IMR-90 (cell line): ENCODE measurements at regions not wholly inside any gene's neighbourhood (a gene's known extent, or its start where the extent isn't known, plus 50 kb on each side); places are given as distances from the start of the nearest gene placed in this dataset.

Experiments
- ATAC-seq: fragments of 200-7000 bp; cut with Tn5 transposase; 2 replicates; pipeline ENCODE4 v1.9.1; 2020; ENCODE audit warnings: low read depth, mild to moderate bottlenecking, moderate library complexity
- BruUV-seq: library from RNA; stranded (reverse); fragments of 400-500 nt; replicated peaks from 2 replicates; lab custom pipeline; 2021; lab: Mats Ljungman, UMichigan
- CTCF ChIA-PET: fragments of 300-600 bp; formaldehyde crosslinking; extraction: SDS; loops from one replicate; lab custom pipeline; 2021; ENCODE audit warnings: antibody characterized with exemption; lab: Yijun Ruan, JAX
- POLR2A ChIA-PET: fragments of 300-600 bp; sonication (Branson Sonifier 250); formaldehyde crosslinking; loops from one replicate; lab custom pipeline; 2022; ENCODE audit warnings: antibody characterized with exemption; ENCODE audit not compliant: unreplicated experiment; lab: Charles Lee
- DNase-seq: peaks from one replicate; pipeline ENCODE4 v3.0.0; 2013
- H2AFZ ChIP-seq: replicated peaks from 2 replicates; pipeline ENCODE3; 2013; ENCODE audit warnings: low read length, mild to moderate bottlenecking; ENCODE audit not compliant: poor library complexity
- H2AK5ac ChIP-seq: 2 replicates; pipeline ENCODE4 v1.6.1; 2013; ENCODE audit warnings: low read depth, low read length, inconsistent platforms
- H2AK9ac ChIP-seq: replicated peaks from 2 replicates; pipeline ENCODE3; 2013; ENCODE audit warnings: mild to moderate bottlenecking, low read depth, low read length, moderate library complexity; ENCODE audit not compliant: poor library complexity
- H2BK120ac ChIP-seq: 2 replicates; pipeline ENCODE4 v1.6.1; 2013; ENCODE audit warnings: low read depth, low read length, inconsistent platforms
- H2BK15ac ChIP-seq: 3 replicates; pipeline ENCODE4 v1.6.1; 2013; ENCODE audit warnings: low read depth, low read length, inconsistent platforms
- H2BK20ac ChIP-seq: 2 replicates; pipeline ENCODE4 v1.6.1; 2013; ENCODE audit warnings: low read depth, mild to moderate bottlenecking, inconsistent platforms, low read length, moderate library complexity
- H2BK5ac ChIP-seq: 2 replicates; pipeline ENCODE4 v1.6.1; 2013; ENCODE audit warnings: mild to moderate bottlenecking, low read depth, low read length, inconsistent platforms; ENCODE audit not compliant: poor library complexity, severe bottlenecking
- H3K14ac ChIP-seq: replicated peaks from 2 replicates; pipeline ENCODE4 v1.6.1; 2013; ENCODE audit warnings: low read depth, low read length, inconsistent platforms
- H3K18ac ChIP-seq: 2 replicates; pipeline ENCODE4 v1.6.1; 2013; ENCODE audit warnings: low read depth, low read length, control low read depth
- H3K23ac ChIP-seq: 2 replicates; pipeline ENCODE4 v1.6.1; 2013; ENCODE audit warnings: low read depth, low read length, inconsistent platforms
- H3K27ac ChIP-seq: 2 replicates; pipeline ENCODE4 v1.5.1; 2013; ENCODE audit warnings: mild to moderate bottlenecking, control low read depth, low read length; ENCODE audit not compliant: insufficient read depth
- H3K27me3 ChIP-seq: 2 replicates; pipeline ENCODE4 v1.6.1; 2013; ENCODE audit warnings: low read length; ENCODE audit not compliant: control insufficient read depth, insufficient read depth
- H3K36me3 ChIP-seq: 2 replicates; pipeline ENCODE4 v1.6.1; 2013; ENCODE audit warnings: low read length, mixed read lengths; ENCODE audit not compliant: control insufficient read depth, insufficient read depth
- H3K4ac ChIP-seq: 2 replicates; pipeline ENCODE4 v1.6.1; 2013; ENCODE audit warnings: low read depth, low read length, inconsistent platforms
- H3K4me1 ChIP-seq: 2 replicates; pipeline ENCODE4 v1.6.1; 2013; ENCODE audit warnings: low read length, mixed read lengths; ENCODE audit not compliant: control insufficient read depth, insufficient read depth
- H3K4me2 ChIP-seq: 2 replicates; pipeline ENCODE4 v1.6.1; 2013; ENCODE audit warnings: low read depth, mild to moderate bottlenecking, control low read depth, low read length, moderate library complexity
- H3K4me3 ChIP-seq: 2 replicates; pipeline ENCODE4 v1.5.1; 2013; ENCODE audit warnings: low read depth, mild to moderate bottlenecking, control low read depth, low read length, moderate library complexity; ENCODE audit not compliant: insufficient read depth
- H3K56ac ChIP-seq: 2 replicates; pipeline ENCODE4 v1.6.1; 2013; ENCODE audit warnings: low read length, inconsistent platforms; ENCODE audit not compliant: insufficient read depth; ENCODE audit errors: extremely low read depth
- H3K79me1 ChIP-seq, 2 experiments: 2 replicates each; pipeline ENCODE4 v1.6.1; 2013; ENCODE audit warnings: low read length in 2 of 2, inconsistent platforms in 1 of 2, low read depth in 1 of 2
- H3K9ac ChIP-seq: 2 replicates; pipeline ENCODE4 v1.6.1; 2013; ENCODE audit warnings: low read depth, low read length, control low read depth
- H3K9me1 ChIP-seq: 2 replicates; pipeline ENCODE4 v1.6.1; 2013; ENCODE audit warnings: low read length, inconsistent platforms; ENCODE audit not compliant: insufficient read depth
- H3K9me3 ChIP-seq: 2 replicates; pipeline ENCODE4 v1.6.1; 2013; ENCODE audit warnings: low read length; ENCODE audit not compliant: control insufficient read depth, insufficient read depth
- H4K20me1 ChIP-seq: 2 replicates; pipeline ENCODE4 v1.6.1; 2013; ENCODE audit warnings: low read length, inconsistent platforms; ENCODE audit not compliant: insufficient read depth
- H4K5ac ChIP-seq: 2 replicates; pipeline ENCODE4 v1.6.1; 2013; ENCODE audit warnings: mild to moderate bottlenecking, low read depth, low read length, control low read depth
- H4K8ac ChIP-seq, 2 experiments: 2 replicates each; pipeline ENCODE4 v1.6.1; 2013; ENCODE audit warnings: low read depth in 2 of 2, low read length in 2 of 2, control low read depth in 1 of 2, inconsistent platforms in 1 of 2
- H4K91ac ChIP-seq: 2 replicates; pipeline ENCODE4 v1.6.1; 2013; ENCODE audit warnings: low read depth, low read length, inconsistent platforms; ENCODE audit not compliant: insufficient read depth
- BHLHE40 ChIP-seq: fragments of 150-350 bp; IDR thresholded peaks from 2 replicates; pipeline ENCODE4 v1.6.1; 2016; ENCODE audit warnings: mild to moderate bottlenecking, low read depth, low read length
- CEBPB ChIP-seq: IDR thresholded peaks from 2 replicates; pipeline ENCODE4 v1.6.1; 2012; ENCODE audit warnings: low read depth, low read length, improper control_type of control experiment
- CHD1 ChIP-seq: IDR thresholded peaks from 2 replicates; pipeline ENCODE4 v1.6.1; 2012; ENCODE audit warnings: low read depth, low read length, improper control_type of control experiment
- ELK1 ChIP-seq: fragments of 150-350 bp; IDR thresholded peaks from 2 replicates; pipeline ENCODE4 v1.6.1; 2016; ENCODE audit warnings: low read depth, mild to moderate bottlenecking, low read length, moderate library complexity, borderline replicate concordance
- FOS ChIP-seq: fragments of 150-350 bp; IDR thresholded peaks from 2 replicates; pipeline ENCODE4 v1.6.1; 2016; ENCODE audit warnings: low read depth, low read length
- MAFK ChIP-seq: IDR thresholded peaks from 2 replicates; pipeline ENCODE4 v1.6.1; 2012; ENCODE audit warnings: low read depth, low read length, improper control_type of control experiment
- MAZ ChIP-seq: IDR thresholded peaks from 2 replicates; pipeline ENCODE4 v1.6.1; 2012; ENCODE audit warnings: low read depth, mild to moderate bottlenecking, low read length, improper control_type of control experiment, moderate library complexity, borderline replicate concordance
- MXI1 ChIP-seq: IDR thresholded peaks from 2 replicates; pipeline ENCODE4 v1.6.1; 2012; ENCODE audit warnings: low read depth, mild to moderate bottlenecking, low read length, moderate library complexity, borderline replicate concordance
- NFE2L2 ChIP-seq: fragments of 150-350 bp; IDR thresholded peaks from 2 replicates; pipeline ENCODE4 v1.6.1; 2016; ENCODE audit warnings: low read depth, mild to moderate bottlenecking, low read length
- POLR2A ChIP-seq: IDR thresholded peaks from 2 replicates; pipeline ENCODE4 v1.6.1; 2012; ENCODE audit warnings: mild to moderate bottlenecking, low read depth, low read length
- RAD21 ChIP-seq: IDR thresholded peaks from 2 replicates; pipeline ENCODE4 v1.6.1; 2012; ENCODE audit warnings: low read length, improper control_type of control experiment
- RCOR1 ChIP-seq: IDR thresholded peaks from 2 replicates; pipeline ENCODE4 v1.6.1; 2012; ENCODE audit warnings: mild to moderate bottlenecking, low read length, improper control_type of control experiment; ENCODE audit not compliant: insufficient replicate concordance
- RFX5 ChIP-seq: IDR thresholded peaks from 2 replicates; pipeline ENCODE4 v1.8.0; 2012; ENCODE audit warnings: low read depth, mild to moderate bottlenecking, low read length, moderate library complexity
- SMC3 ChIP-seq: fragments of 150-350 bp; IDR thresholded peaks from 2 replicates; pipeline ENCODE4 v1.6.1; 2016; ENCODE audit warnings: low read depth, mild to moderate bottlenecking, antibody characterized with exemption, low read length, moderate library complexity
- WGBS, 2 experiments: methylation state at CpG; one replicate each; pipeline versions ENCODE4 v1.1.5 to v1.1.7; 2013; ENCODE audit warnings: missing lambda C conversion rate in 2 of 2; ENCODE audit not compliant: insufficient read length in 1 of 2; ENCODE audit errors: extremely low coverage in 2 of 2; 5-methylcytosine and 5-hydroxymethylcytosine counted together
- dilution Hi-C: fragments of 300-500 bp; cut with HindIII; formaldehyde crosslinking; loops from one replicate; pipeline ENCODE4 v1.14.3; 2018; ENCODE audit warnings: low sequenced_read_pairs; ENCODE audit not compliant: unreplicated experiment
- in situ Hi-C: fragments of 300-500 bp; cut with MboI; formaldehyde crosslinking; loops from 3 replicates; pipeline ENCODE4 v1.14.3; 2019; ENCODE audit warnings: low sequenced_read_pairs, inconsistent platforms, mixed read lengths
- intact Hi-C: fragments of 100-400 bp; cut with micrococcal nuclease; formaldehyde crosslinking; loops from 2 replicates; pipeline ENCODE4 v1.10.0; 2022
- TF ChIP-seq, protein P1 (sequence below): conservative IDR thresholded peaks from 2 replicates; pipeline ENCODE4 v1.5.1; 2012; ENCODE audit warnings: mild to moderate bottlenecking, low read depth, low read length, improper control_type of control experiment
- TF ChIP-seq, protein P2 (sequence below): fragments of 150-350 bp; IDR thresholded peaks from 2 replicates; pipeline ENCODE4 v1.6.1; 2017; ENCODE audit warnings: mild to moderate bottlenecking, antibody characterized with exemption, low read length, low read depth

DNA sequence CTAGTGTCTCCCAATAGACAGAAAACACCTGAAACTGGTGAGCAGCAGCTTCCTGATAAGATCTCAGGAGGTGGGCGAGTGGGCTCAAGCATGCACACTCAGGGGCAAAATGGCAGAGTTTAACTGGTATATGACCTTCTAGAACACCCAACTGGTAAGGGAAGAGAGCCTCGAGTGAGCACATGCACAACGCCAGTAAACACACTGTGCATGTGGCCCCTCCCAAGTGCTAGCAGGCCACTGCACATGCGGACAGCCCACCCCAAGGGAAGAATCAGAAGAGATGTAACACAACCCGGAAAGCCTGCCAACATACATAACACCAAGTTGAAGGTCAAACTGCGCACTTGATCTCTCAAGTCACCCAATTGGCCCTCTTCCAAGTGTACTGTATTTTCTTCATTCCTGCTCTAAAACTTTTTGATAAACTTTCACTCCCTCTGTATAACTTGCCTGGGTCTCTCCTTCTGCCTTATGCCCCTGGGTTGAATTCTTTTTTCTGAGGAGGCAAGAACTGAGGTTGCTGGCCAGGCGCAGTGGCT lies 138.2 kb downstream of the GLUL start:
- Histone ChIP-seq H3K36me3 (no peaks in the 10 kb centered on the region), H3K4me1 (no peaks in the 10 kb centered on the region), H3K14ac (no peak overlapping the region), H3K79me1 (no peaks in the 10 kb centered on the region), H4K91ac (no peak overlapping the region), H4K8ac (no peak overlapping the region), H3K4me2 (no peak overlapping the region), H2AK9ac (no peak overlapping the region), H3K4me3 (no peak overlapping the region), H2BK120ac (no peak overlapping the region), H3K9me1 (no peaks in the 10 kb centered on the region), H4K5ac (no peak overlapping the region), H3K27me3 (no peaks in the 10 kb centered on the region), H3K56ac (no peak overlapping the region), H3K9ac (no peak overlapping the region), H2AK5ac (no peak overlapping the region), H3K27ac (no peak overlapping the region), H3K9me3 (no peaks in the 10 kb centered on the region), H3K23ac (no peak overlapping the region), H2AFZ (no peak overlapping the region), H2BK5ac (no peak overlapping the region), H2BK15ac (no peak overlapping the region), H3K4ac (no peak overlapping the region), H2BK20ac (no peak overlapping the region), H3K18ac (no peak overlapping the region), H4K20me1 (no peaks in the 10 kb centered on the region)
- WGBS, 2 experiments: no CpG with 5 or more reads among the region's 7 CpGs
- BruUV-seq: no TSS peak
- ChIA-PET CTCF (no interaction called here), POLR2A (no interaction called here)
- TF ChIP-seq CHD1: no peak
- TF ChIP-seq RFX5: no peak
- no peak for TF ChIP-seq ELK1
- no peak for TF ChIP-seq RAD21
- no peak for TF ChIP-seq MXI1
- TF ChIP-seq MAZ: no peak
- TF ChIP-seq BHLHE40: no peak
- no peak for TF ChIP-seq CEBPB
- TF ChIP-seq, protein P1, sequence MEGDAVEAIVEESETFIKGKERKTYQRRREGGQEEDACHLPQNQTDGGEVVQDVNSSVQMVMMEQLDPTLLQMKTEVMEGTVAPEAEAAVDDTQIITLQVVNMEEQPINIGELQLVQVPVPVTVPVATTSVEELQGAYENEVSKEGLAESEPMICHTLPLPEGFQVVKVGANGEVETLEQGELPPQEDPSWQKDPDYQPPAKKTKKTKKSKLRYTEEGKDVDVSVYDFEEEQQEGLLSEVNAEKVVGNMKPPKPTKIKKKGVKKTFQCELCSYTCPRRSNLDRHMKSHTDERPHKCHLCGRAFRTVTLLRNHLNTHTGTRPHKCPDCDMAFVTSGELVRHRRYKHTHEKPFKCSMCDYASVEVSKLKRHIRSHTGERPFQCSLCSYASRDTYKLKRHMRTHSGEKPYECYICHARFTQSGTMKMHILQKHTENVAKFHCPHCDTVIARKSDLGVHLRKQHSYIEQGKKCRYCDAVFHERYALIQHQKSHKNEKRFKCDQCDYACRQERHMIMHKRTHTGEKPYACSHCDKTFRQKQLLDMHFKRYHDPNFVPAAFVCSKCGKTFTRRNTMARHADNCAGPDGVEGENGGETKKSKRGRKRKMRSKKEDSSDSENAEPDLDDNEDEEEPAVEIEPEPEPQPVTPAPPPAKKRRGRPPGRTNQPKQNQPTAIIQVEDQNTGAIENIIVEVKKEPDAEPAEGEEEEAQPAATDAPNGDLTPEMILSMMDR: no peak
- TF ChIP-seq POLR2A: no peak
- no peak for TF ChIP-seq SMC3
- TF ChIP-seq, protein P2, sequence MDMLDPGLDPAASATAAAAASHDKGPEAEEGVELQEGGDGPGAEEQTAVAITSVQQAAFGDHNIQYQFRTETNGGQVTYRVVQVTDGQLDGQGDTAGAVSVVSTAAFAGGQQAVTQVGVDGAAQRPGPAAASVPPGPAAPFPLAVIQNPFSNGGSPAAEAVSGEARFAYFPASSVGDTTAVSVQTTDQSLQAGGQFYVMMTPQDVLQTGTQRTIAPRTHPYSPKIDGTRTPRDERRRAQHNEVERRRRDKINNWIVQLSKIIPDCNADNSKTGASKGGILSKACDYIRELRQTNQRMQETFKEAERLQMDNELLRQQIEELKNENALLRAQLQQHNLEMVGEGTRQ: no peak
- TF ChIP-seq RCOR1: no peak
- no peak for TF ChIP-seq NFE2L2
- no peak for TF ChIP-seq MAFK
- TF ChIP-seq FOS: no peak
- dilution Hi-C loops (no loop called here), in situ Hi-C loops (no loop called here), intact Hi-C loops (no loop called here)
- DNase-seq (no peak), ATAC-seq (no peak)
